ENCODE measurements at regions not wholly inside any gene's neighbourhood (a gene's known extent, or its start where the extent isn't known, plus 50 kb on each side); places are given as distances from the start of the nearest gene placed in this dataset.
"Not testable (repeated sequence)": the region's sequence is repeated elsewhere in the genome, so short reads cannot be mapped to it uniquely, and the experiment has no call there.

DNA sequence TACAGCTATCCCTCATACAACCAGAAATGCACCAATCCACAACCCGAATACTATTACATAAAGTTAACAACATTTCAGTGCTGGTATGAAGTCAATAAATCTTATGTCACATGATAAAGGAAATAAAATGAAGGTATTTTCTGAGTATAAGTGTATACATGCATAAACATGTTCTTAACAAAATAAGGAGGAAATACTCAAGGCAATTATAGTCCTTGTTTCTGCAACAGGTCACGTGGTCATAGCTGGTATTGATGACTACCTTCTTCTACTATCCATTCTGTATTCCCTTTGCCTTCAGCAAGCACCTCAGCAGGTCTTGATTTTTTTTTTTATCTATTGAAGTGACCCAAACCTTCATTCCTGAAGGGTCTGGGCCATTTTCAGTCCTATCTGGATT, 675.6 kb downstream of the RPL10L start:
- no peak for DNase-seq (ENCODE audit: low read depth)

DNA sequence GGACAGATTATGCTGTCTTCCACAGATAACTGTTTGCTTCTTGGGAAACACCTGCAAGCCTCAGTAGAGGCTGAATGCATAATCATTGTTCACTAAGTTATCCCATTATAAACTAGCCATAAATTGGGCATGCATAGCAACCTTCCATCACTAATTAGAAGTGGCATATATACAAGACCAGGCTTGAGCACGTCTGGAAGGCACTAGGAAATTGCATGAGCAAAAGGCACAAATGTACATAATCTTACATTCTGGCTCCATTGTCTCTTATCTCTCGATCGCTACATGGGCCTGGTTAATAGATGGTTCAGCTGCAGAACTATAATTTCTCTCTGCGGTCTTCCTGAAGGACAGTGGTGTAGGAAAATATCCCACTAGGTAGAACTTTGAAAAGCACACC, 679.2 kb downstream of the RPL10L start:
- no peak for DNase-seq (ENCODE audit: low read depth)

DNA sequence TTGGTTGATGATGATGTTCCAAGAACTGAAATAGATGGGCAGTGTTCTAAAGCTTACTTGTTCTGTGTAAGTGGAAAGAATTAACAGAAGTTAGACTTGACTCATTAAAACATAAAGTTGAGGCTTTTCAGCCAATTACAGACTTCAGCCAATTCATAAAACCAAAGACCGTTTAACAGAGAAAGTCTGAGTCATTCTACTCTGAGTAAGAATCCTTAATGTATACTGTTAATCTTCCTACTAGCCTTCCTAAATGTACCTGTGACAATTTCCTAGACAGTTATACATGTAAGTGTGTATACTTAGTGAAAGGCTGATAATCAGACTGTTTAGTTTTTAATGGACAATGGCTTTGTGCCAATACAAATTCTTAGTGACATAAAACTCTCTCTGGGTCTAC, 681.0 kb downstream of the RPL10L start:
- DNase-seq (ENCODE audit: low read depth), result no peak

DNA sequence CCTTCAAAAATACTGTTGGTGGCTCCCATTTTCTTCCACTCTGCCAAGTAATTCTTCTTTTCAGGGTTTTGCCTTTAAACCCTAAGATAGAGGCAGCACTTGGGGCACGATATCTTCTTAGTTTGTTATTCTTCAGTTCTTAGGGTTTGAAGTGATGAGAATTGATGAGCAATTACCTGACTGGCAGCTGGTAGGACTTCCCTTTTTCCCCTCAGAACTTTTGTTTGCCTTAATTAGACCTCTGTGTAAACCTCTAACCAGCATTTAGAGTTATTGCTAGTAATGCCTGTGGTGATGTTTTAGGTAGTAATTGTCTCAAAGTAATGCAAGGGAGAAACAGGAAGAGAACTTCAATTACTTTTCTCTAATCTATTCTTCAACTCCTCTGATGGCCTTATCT, 683.5 kb downstream of the RPL10L start:
- no peak for DNase-seq (ENCODE audit: low read depth)

DNA sequence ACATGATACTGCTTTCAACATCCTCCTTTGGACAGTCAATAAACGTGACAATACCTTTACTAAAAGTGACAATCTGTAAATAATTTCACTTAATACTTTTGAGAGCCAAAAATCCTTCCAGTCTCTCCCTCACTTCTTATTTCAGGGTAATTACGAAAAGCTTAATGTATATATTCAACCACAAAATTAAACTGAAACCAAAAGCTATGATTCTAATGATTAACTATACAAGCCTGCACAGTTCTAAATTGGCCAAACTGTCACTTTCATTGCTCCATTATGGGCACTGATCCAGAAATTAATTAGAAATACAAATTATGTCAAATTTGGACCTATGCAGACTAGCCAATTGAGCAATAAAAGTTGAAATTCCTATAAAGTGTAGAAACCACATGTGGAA, 696.5 kb upstream of the MIS18BP1 start:
- DNase-seq (ENCODE audit: low read depth), result no peak

DNA sequence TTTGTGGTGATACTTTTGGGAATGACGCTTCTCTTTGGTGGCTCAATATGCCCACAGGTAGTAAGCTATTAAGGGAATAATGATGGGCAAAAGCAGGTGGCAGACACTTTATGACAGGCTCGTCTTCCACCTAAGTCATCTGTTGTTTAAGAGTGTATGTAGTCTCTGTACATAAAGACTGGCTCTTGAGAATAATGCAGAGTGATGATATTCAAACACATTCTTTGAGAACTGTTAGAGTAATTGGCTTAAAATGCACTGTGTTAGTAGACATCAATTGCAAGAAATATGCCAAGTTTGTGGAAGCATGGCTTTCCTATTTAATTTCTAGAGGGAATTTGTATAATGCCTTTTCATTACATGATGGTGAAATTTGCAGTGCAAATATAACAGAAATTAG, 694.8 kb upstream of the MIS18BP1 start:
- no peak for DNase-seq (ENCODE audit: low read depth)

DNA sequence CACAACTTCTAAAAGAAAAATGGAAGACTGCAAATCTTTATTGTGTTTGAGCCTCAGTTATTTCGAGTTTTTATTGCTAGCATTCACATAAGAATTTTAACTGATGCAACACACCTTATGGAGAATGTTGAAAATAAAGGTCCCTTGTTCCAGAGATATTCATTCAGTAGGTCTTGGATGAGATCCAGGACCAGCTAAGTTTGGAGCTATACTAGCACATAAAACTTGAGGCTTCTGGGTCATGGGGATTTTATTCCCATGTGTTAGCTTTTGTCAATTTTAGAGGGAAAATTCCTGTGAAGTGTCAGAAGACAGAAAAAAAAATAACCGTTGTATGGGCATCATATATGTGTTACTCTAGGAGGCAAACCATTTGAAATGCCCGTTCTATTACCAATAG, 693.2 kb upstream of the MIS18BP1 start:
- DNase-seq (ENCODE audit: low read depth), result no peak

DNA sequence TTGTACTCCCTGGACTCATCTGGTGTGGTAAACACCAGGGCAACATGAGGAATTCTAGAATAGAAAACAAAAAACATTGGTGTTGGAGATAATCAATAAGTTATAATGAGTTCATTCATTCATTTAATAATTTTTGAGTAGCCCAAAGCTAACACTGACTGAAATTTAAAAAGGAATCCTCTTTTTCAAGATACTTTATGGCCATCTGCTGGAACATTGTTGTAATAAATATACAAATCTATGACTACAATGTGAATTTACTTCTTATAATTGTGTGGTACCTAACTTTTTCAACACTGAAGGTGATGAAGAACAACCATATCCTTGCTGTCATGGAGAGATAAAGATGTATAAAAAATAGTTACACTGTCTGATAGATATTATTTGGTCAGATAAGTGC, 687.3 kb upstream of the MIS18BP1 start:
- DNase-seq (ENCODE audit: low read depth), result no peak

DNA sequence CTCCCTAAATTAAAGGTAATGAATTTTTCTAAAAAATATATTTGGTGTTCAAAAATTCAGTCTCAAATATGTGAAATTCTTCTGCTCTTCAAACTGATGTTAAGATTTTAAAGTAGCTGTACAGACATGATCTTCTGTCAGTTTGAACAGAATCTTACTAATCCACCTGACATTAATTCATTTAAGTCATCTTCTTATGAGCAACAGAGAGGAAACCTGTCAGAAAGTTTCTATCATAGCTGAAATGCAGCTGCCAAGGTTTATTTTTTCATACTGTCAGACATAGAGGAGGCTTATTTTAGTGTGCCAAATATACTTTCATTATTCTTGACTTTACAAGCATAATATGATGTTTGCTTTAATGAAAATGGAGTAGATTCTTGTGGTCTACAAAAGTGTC, 686.6 kb upstream of the MIS18BP1 start:
- no peak for DNase-seq (ENCODE audit: low read depth)

DNA sequence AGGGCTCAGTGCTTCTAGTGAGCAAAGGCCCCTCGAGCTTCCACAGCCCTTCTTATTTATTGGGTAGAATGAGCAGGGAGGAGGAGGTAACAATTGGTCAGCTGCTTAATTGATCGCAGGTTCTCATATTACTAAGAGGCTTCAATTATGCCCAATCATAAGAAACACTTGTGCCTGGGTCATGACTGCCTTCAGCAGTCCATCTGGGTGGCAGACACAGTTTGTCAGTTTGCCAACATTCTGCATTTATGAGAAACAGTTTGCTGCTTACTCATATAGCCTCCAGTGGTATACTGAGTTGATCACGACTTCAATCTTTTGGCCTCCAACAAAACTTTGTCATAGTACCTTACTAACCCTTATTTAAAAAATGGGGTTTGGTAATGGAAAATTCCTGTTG, 667.0 kb upstream of the MIS18BP1 start:
- DNase-seq (ENCODE audit: low read depth), result not testable (repeated sequence)

DNA sequence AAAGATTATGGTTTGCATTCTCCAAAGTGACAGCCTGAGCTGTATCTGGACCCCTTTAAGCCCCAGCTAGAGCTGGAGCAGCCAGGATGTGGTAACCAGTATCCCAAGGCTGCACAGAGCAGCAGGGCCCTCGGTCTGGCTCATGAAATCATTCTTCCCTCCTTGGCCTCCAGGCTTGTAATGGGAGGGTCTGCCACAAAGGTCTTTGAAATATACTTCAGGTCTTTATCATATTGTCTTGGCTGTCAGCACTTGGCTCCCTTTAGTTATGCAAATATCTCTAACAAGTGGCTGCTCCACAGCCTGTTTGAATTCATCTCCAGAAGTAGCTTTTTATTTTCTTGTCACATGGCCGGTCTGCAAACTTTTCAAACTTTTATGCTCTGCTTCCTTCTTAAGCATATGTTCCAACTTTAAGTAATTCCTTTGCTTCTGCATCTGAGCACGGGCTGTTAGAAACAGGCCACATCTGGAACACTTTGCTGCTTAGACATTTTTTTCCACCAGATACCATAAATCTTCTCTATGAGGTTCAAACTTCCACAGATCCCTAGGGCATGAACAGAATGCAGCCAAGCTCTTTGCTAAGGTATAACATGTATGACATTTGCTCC, 663.4 kb upstream of the MIS18BP1 start:
- no peak for DNase-seq (ENCODE audit: low read depth)

DNA sequence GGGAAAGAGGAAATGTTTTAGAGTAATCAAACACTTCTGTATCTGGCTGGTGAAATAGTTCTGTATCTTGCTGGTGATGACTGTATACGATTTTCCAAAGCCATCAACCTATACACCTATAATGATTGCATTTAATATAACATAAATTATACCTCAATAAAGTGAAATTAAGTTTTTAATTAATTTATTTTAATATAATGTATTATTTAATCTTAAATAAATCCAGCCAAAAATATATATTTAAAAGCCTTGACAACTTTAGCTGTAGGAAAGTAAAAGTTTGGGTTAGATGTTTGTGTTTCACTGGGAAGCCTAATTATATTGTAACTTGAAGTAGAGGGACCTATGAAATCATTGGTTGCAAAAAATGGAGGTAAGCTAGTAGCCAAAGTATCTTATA, 654.8 kb upstream of the MIS18BP1 start:
- DNase-seq (ENCODE audit: low read depth), result no peak

DNA sequence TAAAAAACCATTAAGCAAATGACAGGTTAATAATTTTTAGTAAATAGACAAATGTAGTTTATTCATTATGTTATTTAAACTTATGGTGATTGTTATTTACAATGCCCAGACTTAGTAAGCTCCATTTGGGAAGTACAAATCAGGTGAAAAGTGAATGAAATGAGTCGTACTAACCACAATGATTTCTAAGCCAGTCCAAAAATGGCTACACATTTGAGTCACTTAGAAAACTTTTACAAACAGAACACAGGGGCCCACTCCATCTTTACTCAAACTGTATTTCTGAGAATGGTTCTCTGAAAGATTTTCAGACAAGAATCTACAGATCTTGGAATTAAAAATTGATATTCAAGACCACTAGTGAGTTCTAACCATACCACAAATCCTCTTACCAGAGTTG, 653.3 kb upstream of the MIS18BP1 start:
- DNase-seq (ENCODE audit: low read depth), result no peak

DNA sequence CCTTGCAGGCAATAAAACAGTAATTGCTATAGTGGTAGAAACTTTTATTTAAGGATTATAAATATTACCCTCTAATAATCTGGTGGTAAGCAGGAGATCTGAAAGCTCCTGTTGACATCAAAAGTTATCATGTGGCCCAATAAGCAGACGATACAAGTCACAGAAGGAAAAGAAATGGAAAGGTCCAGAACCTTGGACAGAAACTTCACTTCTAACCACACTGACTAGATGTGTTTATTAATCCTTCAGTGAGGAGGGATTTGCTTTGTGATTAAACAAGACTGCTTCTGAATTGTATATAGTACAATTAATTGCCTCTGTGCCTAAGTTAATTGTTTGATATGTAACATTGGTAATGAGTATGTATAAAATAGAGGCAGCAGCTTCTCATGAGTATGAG, 652.7 kb upstream of the MIS18BP1 start:
- no peak for DNase-seq (ENCODE audit: low read depth)

DNA sequence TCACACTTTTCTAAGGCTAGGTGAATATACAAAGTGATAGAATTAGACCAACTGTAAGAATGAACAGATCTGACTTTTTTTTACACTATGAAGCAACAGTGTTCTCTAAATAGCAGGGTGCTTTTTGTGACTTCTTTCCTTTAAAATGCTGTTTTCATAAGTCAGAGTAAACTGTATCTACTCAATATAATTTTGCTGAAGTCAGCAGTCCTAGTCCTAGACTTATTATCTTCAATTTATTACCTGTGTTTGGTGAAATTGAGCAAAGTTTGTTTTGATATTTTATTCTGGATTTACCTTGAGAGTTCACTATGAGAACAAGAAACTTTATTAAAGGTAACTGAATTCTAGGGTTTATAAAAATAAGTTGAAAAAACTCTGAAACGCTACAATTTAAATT, 651.3 kb upstream of the MIS18BP1 start:
- no peak for DNase-seq (ENCODE audit: low read depth)

DNA sequence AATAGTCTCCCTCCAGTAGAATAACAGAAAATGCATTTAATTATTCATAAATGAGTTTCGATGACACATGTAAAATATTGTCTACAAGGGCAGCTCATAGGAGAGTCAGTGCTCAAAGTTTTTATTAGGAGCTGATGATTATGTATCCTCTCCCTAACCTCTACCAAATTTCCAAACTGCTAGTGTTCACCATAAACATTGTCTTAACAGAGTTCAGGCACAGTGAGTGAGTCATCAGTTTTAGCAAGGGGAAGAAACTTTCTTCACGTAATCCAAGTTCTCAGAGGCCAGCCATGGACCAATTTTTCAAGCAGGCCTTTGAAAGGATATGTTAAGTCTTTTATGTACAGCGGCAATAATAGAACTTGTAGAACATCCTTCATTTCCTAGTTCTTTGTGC, 649.2 kb upstream of the MIS18BP1 start:
- DNase-seq (ENCODE audit: low read depth), result no peak

DNA sequence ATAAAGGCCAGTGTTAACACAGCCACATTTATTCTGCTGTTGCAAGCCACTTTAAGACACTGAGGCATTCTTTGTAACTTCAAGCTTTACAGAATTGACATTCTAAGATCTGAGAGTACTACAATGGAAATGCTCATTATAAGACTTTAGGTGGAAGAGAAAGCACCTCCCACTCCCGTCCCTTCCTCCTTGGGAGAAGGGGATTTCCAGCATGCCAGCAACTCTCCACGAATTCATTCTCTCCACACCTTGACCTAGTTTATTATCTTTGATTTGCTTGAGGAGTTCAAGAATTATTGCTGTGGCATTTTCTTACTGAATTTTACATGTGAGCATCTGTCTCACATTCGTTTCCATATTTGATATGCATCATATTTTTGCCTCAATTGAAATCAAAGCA, 644.4 kb upstream of the MIS18BP1 start:
- DNase-seq (ENCODE audit: low read depth), result no peak

DNA sequence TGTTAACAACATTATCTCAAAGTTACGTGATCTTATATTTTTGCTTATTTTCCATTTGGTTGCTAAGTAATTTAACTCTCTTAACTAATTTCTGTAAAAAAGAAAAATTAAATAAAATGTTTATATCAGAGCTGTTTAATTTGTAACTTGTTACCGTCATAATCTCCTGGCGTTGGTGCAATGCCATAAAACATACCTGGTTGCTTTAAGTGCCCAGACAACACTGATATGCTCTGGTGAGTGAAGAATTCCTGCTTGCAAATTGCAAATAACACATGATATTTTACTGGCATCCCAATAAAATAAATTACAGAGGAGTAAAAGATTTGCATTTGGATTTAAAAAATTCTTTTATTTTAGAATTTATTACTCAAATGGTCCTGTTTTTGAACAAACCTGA, 640.1 kb upstream of the MIS18BP1 start:
- no peak for DNase-seq (ENCODE audit: low read depth)

DNA sequence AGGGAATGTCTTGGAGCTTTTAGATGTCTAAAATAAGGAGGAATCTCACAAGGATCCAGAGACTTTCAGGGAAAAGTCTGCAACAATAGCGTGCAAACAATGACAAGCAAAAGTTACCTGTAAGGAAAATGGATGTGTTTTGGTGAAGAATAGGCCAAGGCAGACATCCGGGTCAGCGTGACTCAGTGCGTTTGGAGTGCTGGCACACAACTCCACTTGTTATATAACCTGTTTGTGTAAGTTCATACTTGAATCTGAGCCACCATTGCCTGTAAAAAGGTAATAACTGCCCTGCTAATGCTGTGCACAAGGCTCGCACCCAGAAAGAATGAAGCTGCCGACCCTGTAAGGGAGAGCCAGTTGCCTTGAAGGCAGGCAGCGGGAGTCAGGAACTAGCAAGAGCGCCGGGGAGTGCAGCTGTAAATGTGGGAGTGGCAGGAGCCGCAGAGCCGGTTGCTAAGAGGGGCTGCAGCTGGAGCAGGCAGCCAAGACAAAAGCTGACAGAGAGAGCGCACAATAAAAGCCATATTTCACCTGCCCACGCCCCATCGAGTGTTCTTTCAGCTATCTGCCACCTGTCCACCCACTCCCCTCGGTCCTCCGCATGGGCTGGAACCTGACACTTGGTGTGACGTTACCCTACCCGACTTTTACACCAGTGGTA, 638.5 kb upstream of the MIS18BP1 start:
- DNase-seq (ENCODE audit: low read depth), result no peak

DNA sequence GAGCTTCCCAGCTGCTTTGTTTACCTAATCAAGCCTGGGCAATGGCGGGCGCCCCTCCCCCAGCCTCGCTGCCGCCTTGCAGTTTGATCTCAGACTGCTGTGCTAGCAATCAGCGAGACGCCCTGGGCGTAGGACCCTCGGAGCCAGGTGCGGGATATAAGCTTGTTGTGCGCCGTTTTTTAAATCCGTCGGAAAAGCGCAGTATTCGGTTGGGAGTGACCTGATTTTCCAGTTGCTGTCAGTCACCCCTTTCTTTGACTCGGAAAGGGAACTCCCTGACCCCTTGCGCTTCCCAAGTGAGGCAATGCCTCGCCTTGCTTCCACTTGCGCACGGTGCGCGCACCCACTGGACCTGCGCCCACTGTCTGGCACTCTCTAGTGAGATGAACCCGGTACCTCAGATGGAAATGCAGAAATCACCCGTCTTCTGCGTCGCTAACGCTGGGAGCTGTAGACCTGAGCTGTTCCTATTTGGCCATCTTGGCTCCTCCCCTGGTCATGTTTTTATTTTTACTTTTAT, 635.8 kb upstream of the MIS18BP1 start:
- not testable (repeated sequence) for DNase-seq (ENCODE audit: low read depth)

DNA sequence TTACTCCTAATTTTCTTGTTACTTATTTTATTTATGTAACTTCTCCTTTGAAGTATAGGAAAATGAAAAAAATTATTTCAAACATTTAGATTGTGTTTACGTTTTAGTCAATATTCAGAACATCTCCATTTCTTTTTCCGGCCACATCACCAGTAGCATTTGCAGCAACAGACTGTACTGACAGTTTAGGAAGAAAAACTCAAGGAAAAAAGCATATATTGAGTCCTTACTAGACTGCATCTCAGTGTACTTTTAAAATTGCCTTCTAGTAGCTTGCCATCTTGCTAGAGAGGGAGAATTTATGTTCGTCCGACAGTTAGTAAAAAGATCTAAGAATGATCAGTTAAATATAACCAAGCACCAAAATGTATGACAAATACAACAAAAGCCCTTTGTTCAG, 625.0 kb upstream of the MIS18BP1 start:
- DNase-seq (ENCODE audit: low read depth), result no peak

DNA sequence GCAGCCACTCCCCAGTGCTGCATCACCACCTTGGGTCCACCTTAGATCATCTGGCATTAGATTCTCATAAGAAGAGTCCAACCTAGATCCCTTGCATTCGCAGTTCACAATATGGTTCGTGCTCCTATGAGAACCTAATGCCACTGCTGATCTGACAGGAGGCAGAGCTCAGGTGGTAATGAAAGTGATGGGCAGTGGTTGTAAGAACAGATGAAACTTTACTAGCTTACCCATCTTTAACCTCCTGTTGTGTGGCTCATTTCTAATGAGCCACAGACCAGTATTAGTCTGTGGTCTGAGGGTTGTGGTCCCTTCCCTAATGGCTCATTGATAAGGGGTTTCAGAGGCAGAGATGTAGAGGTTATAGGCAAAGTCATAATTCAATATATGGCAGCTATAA, 615.9 kb upstream of the MIS18BP1 start:
- no peak for DNase-seq (ENCODE audit: low read depth)

DNA sequence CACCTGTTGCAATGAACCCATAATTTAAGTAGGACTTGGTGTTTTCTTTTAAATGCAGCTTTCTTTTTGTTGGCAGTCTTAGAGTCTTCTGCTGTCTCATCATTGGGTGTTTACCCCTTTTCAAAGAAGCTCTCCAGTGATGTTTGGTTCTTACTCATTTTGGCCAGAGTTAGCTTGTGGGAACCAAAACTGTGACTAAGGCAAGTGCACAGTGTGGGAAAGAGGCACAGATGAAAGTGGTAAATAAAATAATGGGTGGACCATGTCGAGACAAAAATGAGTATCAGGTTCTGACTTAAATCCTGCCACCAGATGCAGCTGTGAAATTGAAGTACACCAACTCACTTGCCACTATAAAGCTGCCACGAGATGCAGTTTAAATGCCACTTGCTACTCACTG, 615.4 kb upstream of the MIS18BP1 start:
- no peak for DNase-seq (ENCODE audit: low read depth)
